ENCODE measurements at regions not wholly inside any gene's neighbourhood (a gene's known extent, or its start where the extent isn't known, plus 50 kb on each side); places are given as distances from the start of the nearest gene placed in this dataset.

GRCh38 chr2:12240206-12240605 lies 476.5 kb upstream of the TRIB2 start:
- TF ChIP-seq CTCF (IDR thresholded peaks at IDR 0.05) (no peak), POLR2A (IDR thresholded peaks at IDR 0.05) (no peak)
